ENCODE measurements at regions not wholly inside any gene's neighbourhood (a gene's known extent, or its start where the extent isn't known, plus 50 kb on each side); places are given as distances from the start of the nearest gene placed in this dataset.

DNA sequence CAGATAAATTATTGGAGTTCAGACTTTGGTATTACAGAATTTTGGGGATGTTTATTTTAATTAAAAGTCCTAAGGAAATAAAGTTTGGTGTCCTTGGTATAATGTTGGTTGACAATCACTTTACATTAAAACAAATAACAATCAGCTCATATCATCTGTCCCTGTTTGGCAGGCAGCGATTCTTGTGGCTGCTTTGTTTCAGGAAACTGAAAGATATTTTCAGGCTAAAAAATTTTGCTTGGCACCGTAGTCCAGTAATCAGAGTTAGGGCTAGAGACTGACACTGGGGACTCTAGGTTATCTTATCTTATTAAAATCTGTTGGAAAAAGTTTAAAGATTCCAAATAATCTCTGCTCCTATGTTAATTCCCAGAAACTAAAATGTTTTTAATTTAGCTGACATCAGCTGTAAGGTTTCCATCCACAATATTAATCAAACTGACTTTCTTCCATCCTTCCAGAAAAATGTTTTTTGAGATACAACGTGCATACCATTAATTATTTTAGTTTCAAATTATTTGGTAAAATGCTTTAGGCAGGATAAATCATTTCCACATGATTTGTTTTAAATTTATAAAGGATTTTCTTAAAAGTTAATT, 97.6 kb downstream of the ZIC5 start:
- Histone ChIP-seq H3K23ac (ENCODE audit: insufficient read length, low read depth, low read length) (no peak overlapping the region), H4K8ac (replicated peaks; ENCODE audit: insufficient read length, low read depth, low read length) (no peak overlapping the region), H3K9me3 (ENCODE audit: control insufficient read depth, low read depth, low read length) (no peaks in the 10 kb centered on the region), H2AK5ac (ENCODE audit: insufficient read length, low read length) (no peak overlapping the region), H2BK5ac (ENCODE audit: insufficient read length, low read length) (no peak overlapping the region), H3K79me1 (ENCODE audit: insufficient read depth, low read depth, low read length, poor library complexity, severe bottlenecking) (no peaks in the 10 kb centered on the region), H3K9ac (ENCODE audit: extremely low read depth, insufficient read length, low read length) (no peak overlapping the region), H4K91ac (ENCODE audit: insufficient read length, low read depth, low read length) (no peak overlapping the region), H3K4me2 (ENCODE audit: insufficient read depth, insufficient read length, low read length) (no peak overlapping the region), H3K56ac (ENCODE audit: insufficient read length, low read depth, low read length) (no peak overlapping the region), H3K23me2 (ENCODE audit: insufficient read length, low read depth, low read length, poor library complexity, severe bottlenecking) (no peaks in the 10 kb centered on the region), H3T11ph (ENCODE audit: low read length) (no peak overlapping the region), H2BK15ac (ENCODE audit: low read depth, low read length) (no peak overlapping the region), H3K27me3 (ENCODE audit: insufficient read depth, low read length) (no peaks in the 10 kb centered on the region), H3K79me2 (ENCODE audit: insufficient read depth, low read length) (no peaks in the 10 kb centered on the region), H2AFZ (ENCODE audit: low read length) (no peak overlapping the region), H3K18ac (ENCODE audit: insufficient read length, low read depth, low read length) (no peak overlapping the region), H2BK120ac (ENCODE audit: low read depth, low read length, poor library complexity, severe bottlenecking) (no peak overlapping the region), H2BK20ac (ENCODE audit: low read depth, low read length, poor library complexity, severe bottlenecking) (no peak overlapping the region), H2BK12ac (ENCODE audit: insufficient read length, low read depth, low read length) (no peak overlapping the region), H4K20me1 (ENCODE audit: control insufficient read depth, insufficient read depth, insufficient read length) (no peaks in the 10 kb centered on the region), H3K4ac (ENCODE audit: low read depth, low read length) (no peak overlapping the region), H3K14ac (ENCODE audit: insufficient read depth, low read length) (no peak overlapping the region), H3K4me1 (ENCODE audit: insufficient read depth, low read length) (peaks cover 6% of the 10 kb centered on the region), H4K5ac (ENCODE audit: insufficient read length, low read depth, low read length) (no peak overlapping the region), H3K27ac (ENCODE audit: insufficient read length, low read depth, low read length) (no peak overlapping the region)
- Mint-ChIP-seq H3K27ac (no peak overlapping the region), H3K9me3 (no peaks in the 10 kb centered on the region), H3K4me1 (peaks cover 34 to 51% of the 10 kb centered on the region in 2 experiments), H3K36me3 (ENCODE audit: insufficient read depth in 1 of 3, low read depth in 3 of 3) (no peaks in the 10 kb centered on the region), H3K4me3 (no peak overlapping the region), H3K27me3 (ENCODE audit: low read depth) (no peaks in the 10 kb centered on the region)
- TF ChIP-seq, protein P1, sequence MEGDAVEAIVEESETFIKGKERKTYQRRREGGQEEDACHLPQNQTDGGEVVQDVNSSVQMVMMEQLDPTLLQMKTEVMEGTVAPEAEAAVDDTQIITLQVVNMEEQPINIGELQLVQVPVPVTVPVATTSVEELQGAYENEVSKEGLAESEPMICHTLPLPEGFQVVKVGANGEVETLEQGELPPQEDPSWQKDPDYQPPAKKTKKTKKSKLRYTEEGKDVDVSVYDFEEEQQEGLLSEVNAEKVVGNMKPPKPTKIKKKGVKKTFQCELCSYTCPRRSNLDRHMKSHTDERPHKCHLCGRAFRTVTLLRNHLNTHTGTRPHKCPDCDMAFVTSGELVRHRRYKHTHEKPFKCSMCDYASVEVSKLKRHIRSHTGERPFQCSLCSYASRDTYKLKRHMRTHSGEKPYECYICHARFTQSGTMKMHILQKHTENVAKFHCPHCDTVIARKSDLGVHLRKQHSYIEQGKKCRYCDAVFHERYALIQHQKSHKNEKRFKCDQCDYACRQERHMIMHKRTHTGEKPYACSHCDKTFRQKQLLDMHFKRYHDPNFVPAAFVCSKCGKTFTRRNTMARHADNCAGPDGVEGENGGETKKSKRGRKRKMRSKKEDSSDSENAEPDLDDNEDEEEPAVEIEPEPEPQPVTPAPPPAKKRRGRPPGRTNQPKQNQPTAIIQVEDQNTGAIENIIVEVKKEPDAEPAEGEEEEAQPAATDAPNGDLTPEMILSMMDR (conservative IDR thresholded peaks at IDR 0.05): no peak
- DNase-seq: no peak
- WGBS (ENCODE audit: extremely low coverage, insufficient read length, low lambda C conversion rate): no CpG with 5 or more reads among the region's 3 CpGs

All from H9 (cell line).